Kidney (tissue), 13 donors: ENCODE measurements at regions not wholly inside any gene's neighbourhood (a gene's known extent, or its start where the extent isn't known, plus 50 kb on each side); places are given as distances from the start of the nearest gene placed in this dataset.

Experiments
- DNase-seq, 5 donors: peaks; one replicate each; pipeline ENCODE4 v3.0.0-alpha.2; 2013 to 2020
- FAIRE-seq: peaks from 2 replicates; lab custom pipeline; 2012; peaks lifted over from hg19 to GRCh38; lab: Jason Lieb, UNC
- H3K27ac ChIP-seq, 2 donors: one replicate each; pipeline ENCODE4 v1.7.0; 2013; ENCODE audit warnings: low read depth in 2 of 2, low read length in 2 of 2, inconsistent platforms in 1 of 2
- H3K27me3 ChIP-seq: one replicate; pipeline ENCODE4 v1.7.1; 2013; ENCODE audit warnings: low read length, inconsistent platforms; ENCODE audit not compliant: control insufficient read depth, insufficient read depth
- H3K36me3 ChIP-seq, 3 donors: one replicate each; pipeline versions ENCODE4 v1.7.0 to v1.7.1; 2013; ENCODE audit warnings: low read length in 3 of 3, control low read depth in 1 of 3, inconsistent platforms in 1 of 3; ENCODE audit not compliant: insufficient read depth in 3 of 3, control insufficient read depth in 2 of 3
- H3K4me1 ChIP-seq, 3 donors: one replicate each; pipeline versions ENCODE4 v1.7.0 to v1.7.1; 2013; ENCODE audit warnings: low read length in 3 of 3, inconsistent platforms in 1 of 3, low read depth in 1 of 3; ENCODE audit not compliant: control insufficient read depth in 2 of 3, insufficient read depth in 2 of 3
- H3K4me3 ChIP-seq, 3 donors: one replicate each; pipeline versions ENCODE4 v1.7.0 to v1.8.1; 2013; ENCODE audit warnings: low read length in 3 of 3, control low read depth in 1 of 3, inconsistent platforms in 1 of 3
- H3K9ac ChIP-seq, 3 donors: one replicate each; pipeline versions ENCODE4 v1.7.0 to v1.7.1; 2013; ENCODE audit warnings: low read length in 3 of 3, control low read depth in 1 of 3, inconsistent platforms in 1 of 3
- H3K9me3 ChIP-seq, 3 donors: one replicate each; pipeline versions ENCODE4 v1.7.0 to v1.7.1; 2013; ENCODE audit warnings: low read length in 3 of 3, control low read depth in 1 of 3, inconsistent platforms in 1 of 3; ENCODE audit not compliant: control insufficient read depth in 2 of 3, insufficient read depth in 1 of 3
- CTCF ChIP-seq: IDR thresholded peaks from 3 replicates; pipeline ENCODE4 v1.5.1; 2012; ENCODE audit warnings: mild to moderate bottlenecking, moderate library complexity, borderline replicate concordance; ENCODE audit not compliant: insufficient read depth; ENCODE audit errors: extremely low read depth
- intact Hi-C: fragments of 100-400 bp; cut with DNase I; formaldehyde crosslinking; loops from one replicate; pipeline ENCODE4 v1.11.1; 2022
- donor health status: control.
- donor health status: control.
- donor health status: control.
- donor health status: control.
- donor health status: control.
- donor health status: DM: yes; HTN: yes; CAD: no.
- donor health status: Normal renal cell carcinoma (clear cell type).

- intact Hi-C loops = no loop called here
- Histone ChIP-seq H3K9ac (no peak overlapping the region), H3K27me3 (no peaks in the 10 kb centered on the region), H3K27ac (no peak overlapping the region), H3K4me1 (no peaks in the 10 kb centered on the region), H3K36me3 (no peaks in the 10 kb centered on the region), H3K4me3 (no peak overlapping the region), H3K9me3 (no peaks in the 10 kb centered on the region)
- DNase-seq (peak in 2 of 5 donors; percentile 19 to 22), FAIRE-seq (no peak)
- no peak for TF ChIP-seq CTCF
Measured at GRCh38 chr22:33109514-33110430, 51.6 kb upstream of the SYN3 start.

- intact Hi-C loops = no loop called here
- no peak overlapping the region for H3K27ac ChIP-seq
- no peaks in the 10 kb centered on the region for H3K9me3 ChIP-seq
- H3K9ac ChIP-seq = no peak overlapping the region
- no peak for TF ChIP-seq CTCF
- no peak for DNase-seq
- no peak for FAIRE-seq
- H3K4me1 ChIP-seq = no peaks in the 10 kb centered on the region
- H3K36me3 ChIP-seq = no peaks in the 10 kb centered on the region
- H3K4me3 ChIP-seq = no peak overlapping the region
- no peaks in the 10 kb centered on the region for H3K27me3 ChIP-seq
Measured at GRCh38 chr22:33108037-33108436, 49.9 kb upstream of the SYN3 start.
